ENCODE measurements at regions not wholly inside any gene's neighbourhood (a gene's known extent, or its start where the extent isn't known, plus 50 kb on each side); places are given as distances from the start of the nearest gene placed in this dataset.

DNA sequence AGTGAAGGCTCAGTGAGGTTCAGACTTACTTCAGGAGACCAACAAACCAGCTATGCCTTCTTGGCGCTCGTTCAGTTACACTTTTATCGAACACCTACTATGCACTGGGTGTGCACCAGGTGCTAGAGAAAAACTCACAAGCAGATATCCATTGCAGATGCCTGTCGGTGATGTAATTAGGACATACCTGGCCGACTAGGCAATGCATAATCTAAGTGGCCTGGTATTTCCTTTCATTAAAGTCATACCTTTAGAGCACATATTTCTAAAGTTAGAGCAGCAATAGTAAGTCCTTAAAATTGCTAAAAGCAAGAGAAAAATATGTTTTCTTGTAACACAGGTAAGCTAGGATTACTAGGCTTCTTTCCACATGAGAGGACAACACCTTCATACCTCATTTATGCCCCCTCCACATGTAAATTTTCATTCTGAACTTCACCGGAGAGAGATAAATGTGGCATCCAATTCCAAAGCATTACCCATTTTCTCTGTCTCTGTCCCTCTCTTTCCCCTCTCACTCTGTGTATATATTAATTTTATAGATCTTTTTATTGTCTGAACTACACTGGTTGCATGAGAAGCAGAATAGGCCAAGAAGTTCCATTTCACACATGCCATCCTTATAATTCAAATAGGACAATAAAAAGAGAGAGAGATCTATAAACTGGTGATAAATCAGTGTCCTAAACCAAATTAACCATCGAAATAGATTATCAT lies 242.2 kb downstream of the SPTSSA start:
- no peaks in the 10 kb centered on the region for H3K9me3 ChIP-seq
- no peak overlapping the region for H3K4me3 ChIP-seq
- H3K4me1 ChIP-seq, result peaks cover 0 to 23% (median 0%) of the 10 kb centered on the region in 3 donors
- H3K36me3 ChIP-seq, result no peaks in the 10 kb centered on the region
- H3K27ac ChIP-seq, result peak overlapping the region; percentile 47 to 77 (median 68)
- H3K27me3 ChIP-seq, result no peaks in the 10 kb centered on the region
- 76 to 82% methylated on average over 4 to 7 of the region's 7 CpGs for WGBS, 2 donors (ENCODE audit: low coverage in 1 of 2)
- TF ChIP-seq, protein P1, sequence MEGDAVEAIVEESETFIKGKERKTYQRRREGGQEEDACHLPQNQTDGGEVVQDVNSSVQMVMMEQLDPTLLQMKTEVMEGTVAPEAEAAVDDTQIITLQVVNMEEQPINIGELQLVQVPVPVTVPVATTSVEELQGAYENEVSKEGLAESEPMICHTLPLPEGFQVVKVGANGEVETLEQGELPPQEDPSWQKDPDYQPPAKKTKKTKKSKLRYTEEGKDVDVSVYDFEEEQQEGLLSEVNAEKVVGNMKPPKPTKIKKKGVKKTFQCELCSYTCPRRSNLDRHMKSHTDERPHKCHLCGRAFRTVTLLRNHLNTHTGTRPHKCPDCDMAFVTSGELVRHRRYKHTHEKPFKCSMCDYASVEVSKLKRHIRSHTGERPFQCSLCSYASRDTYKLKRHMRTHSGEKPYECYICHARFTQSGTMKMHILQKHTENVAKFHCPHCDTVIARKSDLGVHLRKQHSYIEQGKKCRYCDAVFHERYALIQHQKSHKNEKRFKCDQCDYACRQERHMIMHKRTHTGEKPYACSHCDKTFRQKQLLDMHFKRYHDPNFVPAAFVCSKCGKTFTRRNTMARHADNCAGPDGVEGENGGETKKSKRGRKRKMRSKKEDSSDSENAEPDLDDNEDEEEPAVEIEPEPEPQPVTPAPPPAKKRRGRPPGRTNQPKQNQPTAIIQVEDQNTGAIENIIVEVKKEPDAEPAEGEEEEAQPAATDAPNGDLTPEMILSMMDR (IDR thresholded peaks at IDR 0.05), result no peak
- TF ChIP-seq EP300 (IDR thresholded peaks at IDR 0.05) (no peak), POLR2A (IDR thresholded peaks at IDR 0.05) (no peak), POLR2AphosphoS5 (IDR thresholded peaks at IDR 0.05) (no peak)
- no peak for ATAC-seq

GRCh38 chr14:34218881-34219280 lies 243.2 kb downstream of the SPTSSA start:
- no peaks in the 10 kb centered on the region for H3K36me3 ChIP-seq
- WGBS, 2 donors (ENCODE audit: low coverage in 1 of 2), result 19 to 25% methylated on average over 2 of the region's 2 CpGs
- H3K9me3 ChIP-seq, result no peaks in the 10 kb centered on the region
- no peaks in the 10 kb centered on the region for H3K27me3 ChIP-seq
- peaks cover 0 to 23% (median 0%) of the 10 kb centered on the region in 3 donors for H3K4me1 ChIP-seq
- TF ChIP-seq POLR2AphosphoS5 (IDR thresholded peaks at IDR 0.05) (peak; percentile 78), POLR2A (IDR thresholded peaks at IDR 0.05) (no peak), EP300 (IDR thresholded peaks at IDR 0.05) (no peak)
- TF ChIP-seq, protein P1 (IDR thresholded peaks at IDR 0.05), result peak in 1 of 4 experiments; percentile 39
- H3K4me3 ChIP-seq, result no peak overlapping the region
- H3K27ac ChIP-seq, result peak overlapping the region; percentile 55 to 77 (median 68)
- peak; percentile 57 for ATAC-seq

GRCh38 chr14:34214961-34215360 lies 247.1 kb downstream of the SPTSSA start:
- no peak overlapping the region for H3K4me3 ChIP-seq
- H3K9me3 ChIP-seq, result no peaks in the 10 kb centered on the region
- TF ChIP-seq POLR2AphosphoS5 (IDR thresholded peaks at IDR 0.05), result no peak
- TF ChIP-seq POLR2A (IDR thresholded peaks at IDR 0.05), result no peak
- TF ChIP-seq, protein P1 (IDR thresholded peaks at IDR 0.05), result no peak
- no peak for TF ChIP-seq EP300 (IDR thresholded peaks at IDR 0.05)
- H3K36me3 ChIP-seq, result no peaks in the 10 kb centered on the region
- 58 to 69% methylated on average over 1 of the region's 5 CpGs for WGBS, 2 donors (ENCODE audit: low coverage in 1 of 2)
- peaks cover 0 to 16% (median 0%) of the 10 kb centered on the region in 3 donors for H3K4me1 ChIP-seq
- H3K27ac ChIP-seq, result no peak overlapping the region
- no peaks in the 10 kb centered on the region for H3K27me3 ChIP-seq
- no peak for ATAC-seq

GRCh38 chr14:34213332-34213731 lies 248.7 kb downstream of the SPTSSA start:
- no peak for TF ChIP-seq POLR2AphosphoS5 (IDR thresholded peaks at IDR 0.05)
- no peak for TF ChIP-seq POLR2A (IDR thresholded peaks at IDR 0.05)
- TF ChIP-seq, protein P1 (IDR thresholded peaks at IDR 0.05), result no peak
- no peak for TF ChIP-seq EP300 (IDR thresholded peaks at IDR 0.05)
- WGBS, 2 donors (ENCODE audit: low coverage in 1 of 2), result 84 to 85% methylated on average over 10 of the region's 10 CpGs
- Histone ChIP-seq H3K4me1 (peaks cover 0 to 11% (median 0%) of the 10 kb centered on the region in 3 donors), H3K9me3 (no peaks in the 10 kb centered on the region), H3K4me3 (no peak overlapping the region), H3K27me3 (no peaks in the 10 kb centered on the region), H3K36me3 (no peaks in the 10 kb centered on the region), H3K27ac (no peak overlapping the region)
- no peak for ATAC-seq
